NCI-H1436 treated with DMSO at 0.1 percent for 48 hours (cell line): ENCODE measurements at regions not wholly inside any gene's neighbourhood (a gene's known extent, or its start where the extent isn't known, plus 50 kb on each side); places are given as distances from the start of the nearest gene placed in this dataset.

Experiments used
- DNase-seq: peaks from one replicate; lab custom pipeline; 2025; lab: John Stamatoyannopoulos, UW

- DNase-seq: no peak
These were observed 104.8 kb downstream of the CYB561 start for GRCh38 chr17:63341276-63341675.

- DNase-seq: no peak
These were observed 101.7 kb downstream of the CYB561 start for GRCh38 chr17:63344383-63344782.

GRCh38 chr17:63345611-63346010, 100.5 kb downstream of the CYB561 start:
- no peak for DNase-seq

GRCh38 chr17:63347475-63347874, 98.6 kb downstream of the CYB561 start:
- DNase-seq: no peak

GRCh38 chr17:63349478-63350000, 96.6 kb downstream of the CYB561 start:
- no peak for DNase-seq

GRCh38 chr17:63350364-63350763, 95.7 kb downstream of the CYB561 start:
- no peak for DNase-seq

- no peak for DNase-seq
These were observed 91.8 kb downstream of the CYB561 start for GRCh38 chr17:63354256-63354655.

- no peak for DNase-seq
These were observed 89.8 kb downstream of the CYB561 start for GRCh38 chr17:63356337-63356757.

GRCh38 chr17:63358111-63358839, 87.8 kb downstream of the CYB561 start:
- DNase-seq: no peak

GRCh38 chr17:63358956-63359355, 87.2 kb downstream of the CYB561 start:
- DNase-seq: no peak

- DNase-seq: no peak
These were observed 84.9 kb downstream of the CYB561 start for GRCh38 chr17:63361182-63361581.

- no peak for DNase-seq
These were observed 84.0 kb downstream of the CYB561 start for GRCh38 chr17:63362115-63362514.

- DNase-seq: no peak
These were observed 81.7 kb downstream of the CYB561 start for GRCh38 chr17:63364387-63364786.

GRCh38 chr17:63364944-63365343, 81.2 kb downstream of the CYB561 start:
- DNase-seq: no peak

GRCh38 chr17:63365366-63366240, 80.5 kb downstream of the CYB561 start:
- DNase-seq: no peak

- no peak for DNase-seq
These were observed 79.9 kb downstream of the CYB561 start for GRCh38 chr17:63366241-63366566.

GRCh38 chr17:63369233-63369632, 76.9 kb downstream of the CYB561 start:
- no peak for DNase-seq

GRCh38 chr17:63370696-63371095, 75.4 kb downstream of the CYB561 start:
- DNase-seq: no peak

GRCh38 chr17:63376949-63377348, 69.2 kb downstream of the CYB561 start:
- no peak for DNase-seq

GRCh38 chr17:63378411-63379375, 67.4 kb downstream of the CYB561 start:
- no peak for DNase-seq

- DNase-seq: no peak
These were observed 66.5 kb downstream of the CYB561 start for GRCh38 chr17:63379636-63380035.
